ENCODE measurements at regions not wholly inside any gene's neighbourhood (a gene's known extent, or its start where the extent isn't known, plus 50 kb on each side); places are given as distances from the start of the nearest gene placed in this dataset.

GRCh38 chr22:44549701-44550100, 51.7 kb upstream of the RTL6 start:
- DNase-seq: no peak

GRCh38 chr22:44548981-44549380, 50.9 kb upstream of the RTL6 start:
- DNase-seq: no peak

Data from midbrain (tissue), 1 donor.